Endothelial cell of umbilical vein (primary cell): ENCODE measurements at regions not wholly inside any gene's neighbourhood (a gene's known extent, or its start where the extent isn't known, plus 50 kb on each side); places are given as distances from the start of the nearest gene placed in this dataset.

Experiments
- EZH2 ChIP-seq: IDR thresholded peaks from 2 replicates; pipeline ENCODE4 v1.6.1; 2012; ENCODE audit warnings: borderline replicate concordance, low read depth, mild to moderate bottlenecking, moderate library complexity, low read length, inconsistent platforms; ENCODE audit not compliant: severe bottlenecking
- FOS ChIP-seq: IDR thresholded peaks from 2 replicates; pipeline ENCODE4 v1.6.1; 2011; ENCODE audit warnings: mild to moderate bottlenecking, low read length, moderate library complexity, borderline replicate concordance; ENCODE audit not compliant: insufficient read depth
- MAX ChIP-seq: IDR thresholded peaks from 2 replicates; pipeline ENCODE4 v1.6.1; 2011; ENCODE audit not compliant: insufficient read depth, insufficient read length
- MYC ChIP-seq: IDR thresholded peaks from one replicate; pipeline ENCODE4 v1.6.1; 2011; ENCODE audit warnings: mild to moderate bottlenecking, low read depth, low read length
- POLR2A ChIP-seq: IDR thresholded peaks from 2 replicates; pipeline ENCODE4 v1.6.1; 2012; ENCODE audit warnings: low read depth, mild to moderate bottlenecking, control low read depth, low read length
- POLR2AphosphoS5 ChIP-seq: IDR thresholded peaks from 2 replicates; pipeline ENCODE4 v1.6.1; 2012; ENCODE audit warnings: low read depth, mild to moderate bottlenecking, control low read depth, low read length, moderate library complexity; ENCODE audit not compliant: insufficient read depth
- TF ChIP-seq, protein P1 (sequence below), 2 donors: IDR thresholded peaks; 1 replicate in 1 of 2; 2 replicates in 1 of 2; pipeline ENCODE4 v1.5.1; 2011; ENCODE audit warnings: low read length in 2 of 2, mild to moderate bottlenecking in 2 of 2, moderate library complexity in 2 of 2, control low read depth in 1 of 2, inconsistent platforms in 1 of 2, low read depth in 1 of 2; ENCODE audit not compliant: insufficient read depth in 1 of 2; ENCODE audit errors: extremely low read depth in 1 of 2

DNA sequence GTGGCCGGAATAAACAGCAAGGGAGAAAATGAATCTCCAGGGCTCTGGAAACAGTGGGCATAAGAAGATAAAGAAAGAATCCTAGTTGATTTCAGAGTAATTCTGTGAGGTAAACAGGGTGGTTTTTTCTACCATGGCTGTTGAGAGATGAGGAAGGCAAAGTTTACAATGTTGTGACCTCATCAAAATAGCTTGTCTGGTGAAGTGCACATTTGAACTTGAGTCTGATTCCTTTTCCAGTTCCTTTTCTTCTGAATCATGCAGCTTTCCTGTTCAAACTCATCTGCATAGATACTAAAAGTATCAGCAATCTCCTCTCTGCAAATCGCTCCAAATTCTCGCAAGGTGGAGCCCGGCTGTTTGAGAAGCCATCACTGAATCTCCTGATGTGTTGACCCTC lies 161.7 kb downstream of the PLPP3 start:
- TF ChIP-seq POLR2A (no peak), EZH2 (no peak), POLR2AphosphoS5 (no peak), MAX (no peak), FOS (no peak), MYC (no peak)
- TF ChIP-seq, protein P1, sequence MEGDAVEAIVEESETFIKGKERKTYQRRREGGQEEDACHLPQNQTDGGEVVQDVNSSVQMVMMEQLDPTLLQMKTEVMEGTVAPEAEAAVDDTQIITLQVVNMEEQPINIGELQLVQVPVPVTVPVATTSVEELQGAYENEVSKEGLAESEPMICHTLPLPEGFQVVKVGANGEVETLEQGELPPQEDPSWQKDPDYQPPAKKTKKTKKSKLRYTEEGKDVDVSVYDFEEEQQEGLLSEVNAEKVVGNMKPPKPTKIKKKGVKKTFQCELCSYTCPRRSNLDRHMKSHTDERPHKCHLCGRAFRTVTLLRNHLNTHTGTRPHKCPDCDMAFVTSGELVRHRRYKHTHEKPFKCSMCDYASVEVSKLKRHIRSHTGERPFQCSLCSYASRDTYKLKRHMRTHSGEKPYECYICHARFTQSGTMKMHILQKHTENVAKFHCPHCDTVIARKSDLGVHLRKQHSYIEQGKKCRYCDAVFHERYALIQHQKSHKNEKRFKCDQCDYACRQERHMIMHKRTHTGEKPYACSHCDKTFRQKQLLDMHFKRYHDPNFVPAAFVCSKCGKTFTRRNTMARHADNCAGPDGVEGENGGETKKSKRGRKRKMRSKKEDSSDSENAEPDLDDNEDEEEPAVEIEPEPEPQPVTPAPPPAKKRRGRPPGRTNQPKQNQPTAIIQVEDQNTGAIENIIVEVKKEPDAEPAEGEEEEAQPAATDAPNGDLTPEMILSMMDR (IDR thresholded peaks at IDR 0.05; ENCODE audit: extremely low read depth in 1 of 2, insufficient read depth in 1 of 2, low read depth in 1 of 2, low read length in 2 of 2): no peak
